ENCODE measurements at regions not wholly inside any gene's neighbourhood (a gene's known extent, or its start where the extent isn't known, plus 50 kb on each side); places are given as distances from the start of the nearest gene placed in this dataset.

- peak overlapping the region; percentile 38 for H3K9ac ChIP-seq (ENCODE audit: low read depth, low read length, poor library complexity, severe bottlenecking)
- H2AFZ ChIP-seq (ENCODE audit: low read length) = peak overlapping the region; percentile 95
- peak overlapping the region; percentile 65 for H3K4me3 ChIP-seq (ENCODE audit: low read length, poor library complexity, severe bottlenecking)
- no peaks in the 10 kb centered on the region for H4K20me1 ChIP-seq (ENCODE audit: insufficient read depth, low read length, poor library complexity, severe bottlenecking)
- H3K4me2 ChIP-seq (ENCODE audit: low read depth, low read length, poor library complexity, severe bottlenecking) = peak overlapping the region; percentile 74
- H3K36me3 ChIP-seq (ENCODE audit: insufficient read depth, low read length) = no peaks in the 10 kb centered on the region
- no peaks in the 10 kb centered on the region for H3K9me3 ChIP-seq (ENCODE audit: insufficient read depth, low read depth, low read length)
- no peaks in the 10 kb centered on the region for H3K27me3 ChIP-seq (ENCODE audit: insufficient read depth, low read length, poor library complexity, severe bottlenecking)
- TF ChIP-seq CTCF (conservative IDR thresholded peaks at IDR 0.05; ENCODE audit: low read length) (no peak), EZH2phosphoT487 (IDR thresholded peaks at IDR 0.05; ENCODE audit: borderline replicate concordance) (no peak)
- H3K79me2 ChIP-seq (ENCODE audit: insufficient read depth, low read length) = no peaks in the 10 kb centered on the region
- H3K4me1 ChIP-seq (ENCODE audit: insufficient read depth, low read length, poor library complexity, severe bottlenecking) = peaks cover 9% of the 10 kb centered on the region
- no peaks in the 10 kb centered on the region for H3K9me2 ChIP-seq (replicated peaks; ENCODE audit: low read depth, low read length)
- H3F3A ChIP-seq (ENCODE audit: low read depth) = no peaks in the 10 kb centered on the region
Measured at GRCh38 chr11:31996159-31996881, 94.6 kb upstream of the RCN1 start.

- Histone ChIP-seq H3K9ac (ENCODE audit: low read depth, low read length, poor library complexity, severe bottlenecking) (peak overlapping the region; percentile 38), H3K36me3 (ENCODE audit: insufficient read depth, low read length) (no peaks in the 10 kb centered on the region), H3K4me2 (ENCODE audit: low read depth, low read length, poor library complexity, severe bottlenecking) (peak overlapping the region; percentile 74), H3K27me3 (ENCODE audit: insufficient read depth, low read length, poor library complexity, severe bottlenecking) (no peaks in the 10 kb centered on the region), H3F3A (ENCODE audit: low read depth) (no peaks in the 10 kb centered on the region), H3K79me2 (ENCODE audit: insufficient read depth, low read length) (no peaks in the 10 kb centered on the region), H3K9me3 (ENCODE audit: insufficient read depth, low read depth, low read length) (no peaks in the 10 kb centered on the region), H3K9me2 (replicated peaks; ENCODE audit: low read depth, low read length) (no peaks in the 10 kb centered on the region), H4K20me1 (ENCODE audit: insufficient read depth, low read length, poor library complexity, severe bottlenecking) (no peaks in the 10 kb centered on the region), H2AFZ (ENCODE audit: low read length) (peak overlapping the region; percentile 95), H3K4me1 (ENCODE audit: insufficient read depth, low read length, poor library complexity, severe bottlenecking) (peaks cover 9% of the 10 kb centered on the region), H3K4me3 (ENCODE audit: low read length, poor library complexity, severe bottlenecking) (peak overlapping the region; percentile 65)
- TF ChIP-seq EZH2phosphoT487 (IDR thresholded peaks at IDR 0.05; ENCODE audit: borderline replicate concordance) (no peak), CTCF (conservative IDR thresholded peaks at IDR 0.05; ENCODE audit: low read length) (no peak)
Measured at GRCh38 chr11:31995525-31996094, 95.3 kb upstream of the RCN1 start.

- peak overlapping the region; percentile 95 for H2AFZ ChIP-seq (ENCODE audit: low read length)
- H3K9ac ChIP-seq (ENCODE audit: low read depth, low read length, poor library complexity, severe bottlenecking) = peak overlapping the region; percentile 38
- no peaks in the 10 kb centered on the region for H3K27me3 ChIP-seq (ENCODE audit: insufficient read depth, low read length, poor library complexity, severe bottlenecking)
- H3K4me1 ChIP-seq (ENCODE audit: insufficient read depth, low read length, poor library complexity, severe bottlenecking) = peaks cover 9% of the 10 kb centered on the region
- no peaks in the 10 kb centered on the region for H4K20me1 ChIP-seq (ENCODE audit: insufficient read depth, low read length, poor library complexity, severe bottlenecking)
- peak overlapping the region; percentile 74 for H3K4me2 ChIP-seq (ENCODE audit: low read depth, low read length, poor library complexity, severe bottlenecking)
- no peaks in the 10 kb centered on the region for H3F3A ChIP-seq (ENCODE audit: low read depth)
- TF ChIP-seq CTCF (conservative IDR thresholded peaks at IDR 0.05; ENCODE audit: low read length) (no peak), EZH2phosphoT487 (IDR thresholded peaks at IDR 0.05; ENCODE audit: borderline replicate concordance) (no peak)
- H3K36me3 ChIP-seq (ENCODE audit: insufficient read depth, low read length) = no peaks in the 10 kb centered on the region
- no peaks in the 10 kb centered on the region for H3K9me2 ChIP-seq (replicated peaks; ENCODE audit: low read depth, low read length)
- no peaks in the 10 kb centered on the region for H3K79me2 ChIP-seq (ENCODE audit: insufficient read depth, low read length)
- H3K4me3 ChIP-seq (ENCODE audit: low read length, poor library complexity, severe bottlenecking) = peak overlapping the region; percentile 65
- H3K9me3 ChIP-seq (ENCODE audit: insufficient read depth, low read depth, low read length) = no peaks in the 10 kb centered on the region
Measured at GRCh38 chr11:31995032-31995431, 95.8 kb upstream of the RCN1 start.

Data from Loucy (cell line).